ENCODE measurements at regions not wholly inside any gene's neighbourhood (a gene's known extent, or its start where the extent isn't known, plus 50 kb on each side); places are given as distances from the start of the nearest gene placed in this dataset.
A peak's percentile ranks its signal among the peaks of the same experiment; 100 is the strongest.

DNA sequence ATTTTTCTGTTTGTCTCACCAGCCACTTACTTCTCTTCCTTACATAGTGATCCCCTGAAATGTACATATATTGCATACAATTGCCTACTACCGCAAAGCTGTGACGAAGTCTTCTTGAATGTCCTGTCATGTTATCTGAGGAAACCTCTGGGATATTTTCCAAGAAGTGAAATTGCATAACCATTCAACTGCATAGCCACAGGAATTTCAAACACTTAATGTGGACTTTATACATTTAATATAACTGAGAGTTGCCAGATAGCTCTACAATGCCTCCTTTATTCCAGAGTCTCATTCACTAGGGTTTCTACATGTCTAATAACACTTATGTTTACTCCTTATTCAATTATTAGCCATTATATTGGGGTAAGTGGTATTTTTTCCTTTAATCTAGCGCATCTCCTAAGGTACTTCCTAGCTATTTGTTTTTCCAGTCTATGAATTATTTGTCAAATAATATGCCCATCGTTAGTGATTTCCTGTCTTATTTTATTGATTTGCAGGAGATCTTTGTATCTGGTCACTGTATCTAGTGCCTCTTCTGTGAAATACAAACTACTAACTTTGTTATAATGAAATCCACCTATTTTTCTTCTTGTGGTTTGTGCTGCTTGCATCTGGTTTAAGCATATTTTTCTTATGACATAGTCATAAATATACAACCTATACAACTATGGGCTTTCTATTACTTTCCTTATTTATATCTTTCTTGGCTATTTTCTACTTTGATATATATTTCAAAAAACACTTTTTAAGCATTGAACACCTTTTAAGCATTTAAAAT is 69.2 kb upstream of the GRID2 start:
- intact Hi-C loops (cut with DNase I), result no loop called here
- H3K4me3 ChIP-seq, result no peak overlapping the region
- no peak for DNase-seq
- H3K4me1 ChIP-seq, result peaks cover 38% of the 10 kb centered on the region
- H3K27me3 ChIP-seq, result no peaks in the 10 kb centered on the region
- peak overlapping the region in 1 of 4 donors; percentile 4 for H3K27ac ChIP-seq
- ATAC-seq, result peak; percentile 54
- peaks cover 0 to 3% of the 10 kb centered on the region in 2 donors for H3K36me3 ChIP-seq (replicated peaks in 1 of 2; ENCODE audit: insufficient read depth in 1 of 2, low read depth in 2 of 2)
- TF ChIP-seq, protein P1, sequence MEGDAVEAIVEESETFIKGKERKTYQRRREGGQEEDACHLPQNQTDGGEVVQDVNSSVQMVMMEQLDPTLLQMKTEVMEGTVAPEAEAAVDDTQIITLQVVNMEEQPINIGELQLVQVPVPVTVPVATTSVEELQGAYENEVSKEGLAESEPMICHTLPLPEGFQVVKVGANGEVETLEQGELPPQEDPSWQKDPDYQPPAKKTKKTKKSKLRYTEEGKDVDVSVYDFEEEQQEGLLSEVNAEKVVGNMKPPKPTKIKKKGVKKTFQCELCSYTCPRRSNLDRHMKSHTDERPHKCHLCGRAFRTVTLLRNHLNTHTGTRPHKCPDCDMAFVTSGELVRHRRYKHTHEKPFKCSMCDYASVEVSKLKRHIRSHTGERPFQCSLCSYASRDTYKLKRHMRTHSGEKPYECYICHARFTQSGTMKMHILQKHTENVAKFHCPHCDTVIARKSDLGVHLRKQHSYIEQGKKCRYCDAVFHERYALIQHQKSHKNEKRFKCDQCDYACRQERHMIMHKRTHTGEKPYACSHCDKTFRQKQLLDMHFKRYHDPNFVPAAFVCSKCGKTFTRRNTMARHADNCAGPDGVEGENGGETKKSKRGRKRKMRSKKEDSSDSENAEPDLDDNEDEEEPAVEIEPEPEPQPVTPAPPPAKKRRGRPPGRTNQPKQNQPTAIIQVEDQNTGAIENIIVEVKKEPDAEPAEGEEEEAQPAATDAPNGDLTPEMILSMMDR (IDR thresholded peaks at IDR 0.05), result no peak
- no peak for TF ChIP-seq POLR2A (IDR thresholded peaks at IDR 0.05)
- peaks cover 0 to 5% (median 0%) of the 10 kb centered on the region in 3 donors for H3K9me3 ChIP-seq
- 7 to 10% methylated on average over 4 of the region's 4 CpGs for WGBS, 2 donors

DNA sequence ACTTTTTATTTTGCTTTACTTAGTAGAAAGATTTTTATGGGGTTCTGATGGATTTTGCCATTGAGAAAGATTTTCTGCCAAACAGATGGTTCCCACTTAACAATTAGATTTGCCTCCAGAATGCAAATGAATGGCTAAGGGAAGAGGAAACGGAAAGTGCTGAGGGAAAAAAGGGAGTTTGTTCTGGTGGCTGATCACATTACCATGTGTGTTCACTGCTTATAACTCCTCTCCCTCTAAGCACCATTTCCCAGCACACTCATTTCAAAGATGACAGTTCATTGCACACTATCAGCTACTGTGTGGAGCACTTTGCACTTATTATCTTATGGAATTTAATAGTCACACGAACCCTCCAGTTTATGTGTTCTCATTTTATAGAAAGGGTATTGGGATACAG is 68.0 kb upstream of the GRID2 start:
- ATAC-seq (no peak), DNase-seq (no peak)
- no peak overlapping the region for H3K27ac ChIP-seq
- WGBS, 2 donors, result 22 to 32% methylated on average over 2 of the region's 2 CpGs
- peaks cover 38% of the 10 kb centered on the region for H3K4me1 ChIP-seq
- intact Hi-C loops (cut with DNase I), result no loop called here
- peaks cover 0 to 3% of the 10 kb centered on the region in 2 donors for H3K36me3 ChIP-seq (replicated peaks in 1 of 2; ENCODE audit: insufficient read depth in 1 of 2, low read depth in 2 of 2)
- no peaks in the 10 kb centered on the region for H3K27me3 ChIP-seq
- no peak for TF ChIP-seq POLR2A (IDR thresholded peaks at IDR 0.05)
- TF ChIP-seq, protein P1 (IDR thresholded peaks at IDR 0.05), result no peak
- no peak overlapping the region for H3K4me3 ChIP-seq
- H3K9me3 ChIP-seq, result peaks cover 0 to 9% (median 0%) of the 10 kb centered on the region in 3 donors

DNA sequence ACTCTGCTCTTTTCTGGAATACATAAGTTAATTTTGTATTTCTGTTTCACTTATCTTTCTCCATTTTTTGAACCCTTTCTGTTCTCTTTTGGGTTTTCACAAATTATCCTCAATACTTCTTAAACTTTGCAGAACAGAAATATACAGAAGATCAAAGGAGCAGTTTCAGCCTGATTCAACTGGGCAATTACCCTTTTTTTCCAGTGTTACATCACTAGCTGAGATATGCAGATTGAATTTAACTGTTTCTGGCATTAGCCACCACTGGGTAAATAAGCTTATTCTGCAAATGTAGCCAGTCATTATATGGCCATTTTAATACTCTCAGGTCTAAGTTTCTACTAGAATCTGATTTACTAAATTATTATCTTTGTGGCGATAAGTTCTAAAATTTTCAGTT is 66.9 kb upstream of the GRID2 start:
- peak; percentile 80 for ATAC-seq
- peaks cover 38% of the 10 kb centered on the region for H3K4me1 ChIP-seq
- H3K4me3 ChIP-seq, result no peak overlapping the region
- WGBS, 2 donors, result 41 to 42% methylated on average over 1 of the region's 1 CpG
- H3K27ac ChIP-seq, result peak overlapping the region in 1 of 4 donors; percentile 60
- no peaks in the 10 kb centered on the region for H3K27me3 ChIP-seq
- TF ChIP-seq, protein P1 (IDR thresholded peaks at IDR 0.05), result no peak
- no peak for TF ChIP-seq POLR2A (IDR thresholded peaks at IDR 0.05)
- H3K9me3 ChIP-seq, result peaks cover 0 to 9% (median 0%) of the 10 kb centered on the region in 3 donors
- intact Hi-C loops (cut with DNase I), result no loop called here
- DNase-seq, result peak in 1 of 4 donors; percentile 7
- peaks cover 0 to 3% of the 10 kb centered on the region in 2 donors for H3K36me3 ChIP-seq (replicated peaks in 1 of 2; ENCODE audit: insufficient read depth in 1 of 2, low read depth in 2 of 2)

DNA sequence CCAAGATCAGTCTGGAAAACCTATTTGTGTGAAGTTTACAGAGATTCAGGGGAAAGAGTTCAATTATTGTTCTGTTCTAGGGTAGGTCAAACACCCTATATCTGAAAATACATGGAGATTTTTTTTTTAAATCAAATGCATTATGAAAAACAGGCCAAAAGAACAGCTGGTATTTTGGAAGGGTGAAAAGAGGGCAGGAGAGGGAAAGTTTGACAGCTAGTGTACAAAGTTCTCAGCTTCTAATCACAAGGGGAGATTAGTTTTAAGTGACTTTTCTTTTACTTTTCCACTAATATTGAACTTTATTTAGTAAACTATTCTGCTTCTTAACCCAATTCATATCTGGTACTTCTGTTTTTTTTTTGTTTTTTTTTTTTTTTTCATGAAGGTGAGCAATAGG is 66.2 kb upstream of the GRID2 start:
- Histone ChIP-seq H3K36me3 (replicated peaks in 1 of 2; ENCODE audit: insufficient read depth in 1 of 2, low read depth in 2 of 2) (peaks cover 0 to 3% of the 10 kb centered on the region in 2 donors), H3K27me3 (no peaks in the 10 kb centered on the region), H3K9me3 (peaks cover 0 to 9% (median 0%) of the 10 kb centered on the region in 3 donors), H3K4me3 (no peak overlapping the region), H3K27ac (peak overlapping the region in 3 of 4 donors; percentile 20 to 60 (median 22)), H3K4me1 (peaks cover 38% of the 10 kb centered on the region)
- intact Hi-C loops (cut with DNase I), result no loop called here
- TF ChIP-seq POLR2A (IDR thresholded peaks at IDR 0.05), result no peak
- TF ChIP-seq, protein P1 (IDR thresholded peaks at IDR 0.05), result no peak
- no peak for DNase-seq
- peak; percentile 62 for ATAC-seq

DNA sequence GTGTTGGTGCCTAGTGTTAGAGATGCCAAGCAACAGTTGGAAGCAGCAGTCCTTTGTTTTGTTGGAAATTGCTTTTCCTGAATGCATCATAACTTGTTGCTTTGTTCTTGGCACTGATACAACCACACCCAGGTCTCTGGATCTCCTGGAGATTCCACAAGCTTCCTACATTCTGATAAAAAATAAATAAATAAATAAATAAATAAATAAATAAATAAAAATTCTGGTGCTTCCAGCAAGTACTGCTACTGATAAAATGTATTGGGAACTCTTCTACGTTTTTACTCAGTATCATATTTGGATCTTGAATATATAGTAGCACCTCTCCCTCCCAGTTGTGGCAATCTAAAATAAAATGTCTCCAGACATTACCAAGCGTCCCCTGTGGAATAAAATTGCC is 62.7 kb upstream of the GRID2 start:
- Histone ChIP-seq H3K4me3 (no peak overlapping the region), H3K9me3 (peaks cover 0 to 9% (median 0%) of the 10 kb centered on the region in 3 donors), H3K4me1 (peaks cover 19% of the 10 kb centered on the region), H3K36me3 (replicated peaks in 1 of 2; ENCODE audit: insufficient read depth in 1 of 2, low read depth in 2 of 2) (peaks cover 0 to 3% of the 10 kb centered on the region in 2 donors), H3K27me3 (no peaks in the 10 kb centered on the region), H3K27ac (no peak overlapping the region)
- TF ChIP-seq POLR2A (IDR thresholded peaks at IDR 0.05), result no peak
- TF ChIP-seq, protein P1 (IDR thresholded peaks at IDR 0.05), result no peak
- no peak for DNase-seq
- no peak for ATAC-seq
- intact Hi-C loops (cut with DNase I), result no loop called here
- 74 to 83% methylated on average over 2 of the region's 2 CpGs for WGBS, 2 donors

All from body of pancreas (tissue), 4 donors.